Hepatocyte (in vitro differentiated cells): ENCODE measurements at regions not wholly inside any gene's neighbourhood (a gene's known extent, or its start where the extent isn't known, plus 50 kb on each side); places are given as distances from the start of the nearest gene placed in this dataset.

Experiments
- DNase-seq: peaks from one replicate; pipeline ENCODE4 v3.0.0-alpha.2; 2016; ENCODE audit warnings: low spot score
- H2AFZ ChIP-seq: fragments of 200-600 bp; sonication (generic); 2 replicates; pipeline ENCODE4 v1.6.0; 2016; ENCODE audit warnings: antibody characterized with exemption, mild to moderate bottlenecking
- H3K27ac ChIP-seq: fragments of 200-600 bp; sonication (generic); 2 replicates; pipeline ENCODE4 v1.5.1; 2016; ENCODE audit warnings: mild to moderate bottlenecking
- H3K27me3 ChIP-seq: fragments of 200-600 bp; sonication (generic); 2 replicates; pipeline ENCODE4 v1.6.1; 2016
- H3K36me3 ChIP-seq: fragments of 200-600 bp; sonication (generic); replicated peaks from 2 replicates; pipeline ENCODE4 v1.5.1; 2016; ENCODE audit warnings: low read depth; ENCODE audit not compliant: insufficient read depth
- H3K4me1 ChIP-seq: fragments of 200-600 bp; sonication (generic); 2 replicates; pipeline ENCODE4 v1.5.1; 2016; ENCODE audit warnings: mild to moderate bottlenecking, moderate library complexity; ENCODE audit not compliant: insufficient read depth
- H3K4me2 ChIP-seq: fragments of 200-600 bp; sonication (generic); 2 replicates; pipeline ENCODE4 v1.6.0; 2016
- H3K4me3 ChIP-seq: fragments of 200-600 bp; sonication (generic); 2 replicates; pipeline ENCODE4 v1.5.1; 2016; ENCODE audit warnings: mild to moderate bottlenecking
- H3K79me2 ChIP-seq: fragments of 200-600 bp; sonication (generic); 2 replicates; pipeline ENCODE4 v1.6.0; 2017; ENCODE audit warnings: mild to moderate bottlenecking
- H3K9me2 ChIP-seq: fragments of 200-600 bp; sonication (generic); replicated peaks from 2 replicates; pipeline ENCODE4 v1.6.0; 2017; ENCODE audit warnings: mild to moderate bottlenecking; ENCODE audit not compliant: insufficient read depth
- H3K9me3 ChIP-seq: fragments of 200-600 bp; sonication (generic); 2 replicates; pipeline ENCODE4 v1.5.1; 2016; ENCODE audit warnings: low read depth, mild to moderate bottlenecking
- H4K20me1 ChIP-seq: fragments of 200-600 bp; sonication (generic); 2 replicates; pipeline ENCODE4 v1.6.0; 2016; ENCODE audit warnings: mild to moderate bottlenecking; ENCODE audit not compliant: insufficient read depth, poor library complexity, severe bottlenecking
- EZH2 ChIP-seq: fragments of 200-600 bp; sonication (generic); IDR thresholded peaks from 2 replicates; pipeline ENCODE4 v1.6.1; 2016; ENCODE audit warnings: antibody characterized with exemption, mild to moderate bottlenecking, borderline replicate concordance
- EZH2phosphoT487 ChIP-seq: fragments of 200-600 bp; sonication (generic); IDR thresholded peaks from one replicate; pipeline ENCODE4 v1.6.1; 2018; ENCODE audit warnings: antibody characterized with exemption, mild to moderate bottlenecking, low read depth, moderate library complexity; ENCODE audit not compliant: unreplicated experiment, severe bottlenecking
- WGBS: methylation state at CpG from one replicate; pipeline ENCODE4 v1.1.6; 2016; ENCODE audit warnings: low lambda C conversion rate; ENCODE audit errors: missing lambda C conversion rate; 5-methylcytosine and 5-hydroxymethylcytosine counted together
- TF ChIP-seq, protein P1 (sequence below): fragments of 200-600 bp; sonication (generic); IDR thresholded peaks from 2 replicates; pipeline ENCODE4 v1.5.1; 2016; ENCODE audit warnings: antibody characterized with exemption, mild to moderate bottlenecking; ENCODE audit not compliant: poor library complexity

DNA sequence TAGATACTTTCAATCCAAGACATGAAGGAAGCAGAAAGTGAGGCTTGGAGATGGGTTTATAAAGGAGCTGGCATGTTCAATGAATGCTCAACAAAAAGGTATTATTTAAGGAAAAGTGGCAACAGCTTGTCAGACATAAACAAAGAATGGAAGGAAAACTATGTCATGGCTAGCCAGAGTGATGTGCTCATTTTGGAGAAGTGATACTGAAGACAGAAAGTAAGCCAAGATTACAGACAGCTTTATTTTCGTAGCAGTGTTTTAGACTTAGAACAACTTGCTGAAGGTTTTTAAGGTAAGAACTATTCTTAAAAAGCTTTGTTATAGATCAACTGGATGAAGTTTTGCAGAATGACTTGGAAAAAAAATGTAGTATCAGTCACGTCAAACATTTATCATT is 160.5 kb upstream of the FERD3L start:
- Histone ChIP-seq H3K4me2 (no peak overlapping the region), H3K36me3 (no peaks in the 10 kb centered on the region), H4K20me1 (no peaks in the 10 kb centered on the region), H2AFZ (no peak overlapping the region), H3K27me3 (no peaks in the 10 kb centered on the region), H3K79me2 (no peaks in the 10 kb centered on the region), H3K27ac (no peak overlapping the region), H3K4me1 (peaks cover 5% of the 10 kb centered on the region), H3K9me2 (no peaks in the 10 kb centered on the region), H3K9me3 (no peaks in the 10 kb centered on the region), H3K4me3 (no peak overlapping the region)
- no peak for DNase-seq
- TF ChIP-seq EZH2phosphoT487 = no peak
- 84% methylated on average over 2 of the region's 2 CpGs for WGBS

DNA sequence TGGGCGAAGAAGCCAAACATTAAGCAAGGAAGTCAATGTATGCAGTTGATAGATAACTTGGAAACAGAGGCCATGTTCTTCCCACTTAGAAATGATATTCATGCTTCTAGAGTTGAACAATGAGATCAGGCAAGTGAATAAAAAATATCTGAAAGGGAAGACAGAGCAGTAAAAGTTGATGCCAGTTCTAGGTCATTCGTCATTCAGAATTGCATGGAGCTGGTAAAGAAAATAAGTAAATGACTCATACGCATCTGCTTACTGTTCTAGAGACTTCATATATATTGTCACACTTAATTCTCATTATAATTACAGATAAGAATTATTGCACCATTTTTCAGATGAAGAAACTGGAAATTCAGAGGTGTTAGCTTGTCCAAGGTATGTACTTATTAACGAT is 158.9 kb upstream of the FERD3L start:
- Histone ChIP-seq H4K20me1 (no peaks in the 10 kb centered on the region), H2AFZ (no peak overlapping the region), H3K36me3 (no peaks in the 10 kb centered on the region), H3K27ac (no peak overlapping the region), H3K79me2 (no peaks in the 10 kb centered on the region), H3K27me3 (no peaks in the 10 kb centered on the region), H3K9me2 (no peaks in the 10 kb centered on the region), H3K9me3 (no peaks in the 10 kb centered on the region), H3K4me2 (no peak overlapping the region), H3K4me3 (no peak overlapping the region), H3K4me1 (peaks cover 5% of the 10 kb centered on the region)
- 91% methylated on average over 4 of the region's 4 CpGs for WGBS
- TF ChIP-seq, protein P1, sequence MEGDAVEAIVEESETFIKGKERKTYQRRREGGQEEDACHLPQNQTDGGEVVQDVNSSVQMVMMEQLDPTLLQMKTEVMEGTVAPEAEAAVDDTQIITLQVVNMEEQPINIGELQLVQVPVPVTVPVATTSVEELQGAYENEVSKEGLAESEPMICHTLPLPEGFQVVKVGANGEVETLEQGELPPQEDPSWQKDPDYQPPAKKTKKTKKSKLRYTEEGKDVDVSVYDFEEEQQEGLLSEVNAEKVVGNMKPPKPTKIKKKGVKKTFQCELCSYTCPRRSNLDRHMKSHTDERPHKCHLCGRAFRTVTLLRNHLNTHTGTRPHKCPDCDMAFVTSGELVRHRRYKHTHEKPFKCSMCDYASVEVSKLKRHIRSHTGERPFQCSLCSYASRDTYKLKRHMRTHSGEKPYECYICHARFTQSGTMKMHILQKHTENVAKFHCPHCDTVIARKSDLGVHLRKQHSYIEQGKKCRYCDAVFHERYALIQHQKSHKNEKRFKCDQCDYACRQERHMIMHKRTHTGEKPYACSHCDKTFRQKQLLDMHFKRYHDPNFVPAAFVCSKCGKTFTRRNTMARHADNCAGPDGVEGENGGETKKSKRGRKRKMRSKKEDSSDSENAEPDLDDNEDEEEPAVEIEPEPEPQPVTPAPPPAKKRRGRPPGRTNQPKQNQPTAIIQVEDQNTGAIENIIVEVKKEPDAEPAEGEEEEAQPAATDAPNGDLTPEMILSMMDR = no peak
- TF ChIP-seq EZH2phosphoT487 (no peak), EZH2 (no peak)
- no peak for DNase-seq

DNA sequence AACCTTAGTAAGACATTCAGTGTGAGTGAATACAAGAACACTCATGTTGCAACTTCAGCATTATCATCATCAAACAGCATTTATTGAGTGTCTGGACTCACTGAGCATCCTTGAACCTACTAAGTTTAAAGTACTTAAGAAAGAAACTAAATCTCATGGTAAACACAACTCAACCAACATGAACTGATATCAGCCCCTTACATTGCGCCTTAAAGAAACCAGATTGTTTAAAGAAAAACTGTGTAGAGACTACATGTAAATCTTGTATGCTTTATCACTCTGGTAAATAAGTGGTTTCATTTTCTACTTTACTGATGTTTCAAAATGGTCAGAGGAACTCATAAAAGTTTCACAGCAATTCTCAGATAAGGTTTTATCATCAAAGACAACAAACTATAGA is 157.5 kb upstream of the FERD3L start:
- Histone ChIP-seq H2AFZ (no peak overlapping the region), H3K4me2 (peak overlapping the region; percentile 22), H3K27me3 (no peaks in the 10 kb centered on the region), H3K36me3 (no peaks in the 10 kb centered on the region), H3K9me2 (no peaks in the 10 kb centered on the region), H3K9me3 (no peaks in the 10 kb centered on the region), H3K79me2 (no peaks in the 10 kb centered on the region), H3K4me1 (peaks cover 5% of the 10 kb centered on the region), H3K4me3 (no peak overlapping the region), H4K20me1 (no peaks in the 10 kb centered on the region), H3K27ac (no peak overlapping the region)
- 33% methylated on average over 1 of the region's 1 CpG for WGBS
- TF ChIP-seq EZH2 = no peak
- TF ChIP-seq, protein P1 = no peak
- DNase-seq = no peak

DNA sequence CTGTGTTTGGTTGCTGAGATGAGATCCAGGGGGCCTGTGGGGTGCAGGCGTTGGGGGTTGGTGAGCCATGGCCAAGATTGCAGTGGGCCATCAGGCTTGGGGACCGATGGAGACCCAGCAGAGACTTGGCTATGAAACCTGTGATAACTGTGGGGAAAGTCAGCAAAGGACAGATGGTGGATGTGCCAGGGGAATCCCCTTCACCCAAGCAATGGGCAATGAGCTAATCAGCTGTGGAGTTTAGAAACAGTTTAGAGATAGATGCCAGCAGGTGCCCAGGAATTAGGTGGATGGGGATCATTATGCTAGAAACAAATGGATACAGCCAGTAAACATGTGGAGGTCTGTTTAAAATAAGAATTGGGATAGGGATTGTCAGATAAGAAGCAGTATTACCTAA is 151.4 kb upstream of the FERD3L start:
- H3K36me3 ChIP-seq = no peaks in the 10 kb centered on the region
- no peak for DNase-seq
- no peaks in the 10 kb centered on the region for H3K9me3 ChIP-seq
- H2AFZ ChIP-seq = no peak overlapping the region
- no peaks in the 10 kb centered on the region for H3K27me3 ChIP-seq
- TF ChIP-seq EZH2 (no peak), EZH2phosphoT487 (no peak)
- TF ChIP-seq, protein P1 = no peak
- no peaks in the 10 kb centered on the region for H3K4me1 ChIP-seq
- H3K4me2 ChIP-seq = no peak overlapping the region
- 78% methylated on average over 2 of the region's 2 CpGs for WGBS
- no peak overlapping the region for H3K4me3 ChIP-seq
- H3K9me2 ChIP-seq = no peaks in the 10 kb centered on the region
- H4K20me1 ChIP-seq = no peaks in the 10 kb centered on the region
- no peak overlapping the region for H3K27ac ChIP-seq
- H3K79me2 ChIP-seq = no peaks in the 10 kb centered on the region
